ENCODE measurements at regions not wholly inside any gene's neighbourhood (a gene's known extent, or its start where the extent isn't known, plus 50 kb on each side); places are given as distances from the start of the nearest gene placed in this dataset.

- TF ChIP-seq POLR2AphosphoS5 (IDR thresholded peaks at IDR 0.05) (no peak), CTCF (IDR thresholded peaks at IDR 0.05) (no peak), EP300 (IDR thresholded peaks at IDR 0.05) (no peak), POLR2A (IDR thresholded peaks at IDR 0.05) (no peak)
Observed at GRCh38 chr1:29756901-29757725, 520.8 kb downstream of the PTPRU start.
